ENCODE measurements at regions not wholly inside any gene's neighbourhood (a gene's known extent, or its start where the extent isn't known, plus 50 kb on each side); places are given as distances from the start of the nearest gene placed in this dataset.
A peak's percentile ranks its signal among the peaks of the same experiment; 100 is the strongest.
"Not testable (repeated sequence)": the region's sequence is repeated elsewhere in the genome, so short reads cannot be mapped to it uniquely, and the experiment has no call there.

GRCh38 chrX:149420566-149420965, 84.5 kb downstream of the IDS start:
- not testable (repeated sequence) for DNase-seq (ENCODE audit: low spot score)

- DNase-seq (ENCODE audit: low spot score) = no peak
Observed at GRCh38 chrX:149398027-149398426, 107.1 kb downstream of the IDS start.

- DNase-seq (ENCODE audit: low spot score) = no peak
Observed at GRCh38 chrX:149392921-149393320, 112.2 kb downstream of the IDS start.

- DNase-seq (ENCODE audit: low spot score) = no peak
Observed at GRCh38 chrX:149383852-149384251, 121.3 kb downstream of the IDS start.

GRCh38 chrX:149374751-149375150, 130.4 kb downstream of the IDS start:
- DNase-seq (ENCODE audit: low spot score) = peak; percentile 15

GRCh38 chrX:149372866-149373265, 132.2 kb downstream of the IDS start:
- no peak for DNase-seq (ENCODE audit: low spot score)

- no peak for DNase-seq (ENCODE audit: low spot score)
Observed at GRCh38 chrX:149371986-149372385, 133.1 kb downstream of the IDS start.

- DNase-seq (ENCODE audit: low spot score) = no peak
Observed at GRCh38 chrX:149370097-149370496, 135.0 kb downstream of the IDS start.

- DNase-seq (ENCODE audit: low spot score) = no peak
Observed at GRCh38 chrX:149365552-149365951, 139.6 kb downstream of the IDS start.

GRCh38 chrX:149365061-149365460, 140.0 kb downstream of the IDS start:
- no peak for DNase-seq (ENCODE audit: low spot score)

- no peak for DNase-seq (ENCODE audit: low spot score)
Observed at GRCh38 chrX:149363965-149364364, 141.1 kb downstream of the IDS start.

- DNase-seq (ENCODE audit: low spot score) = no peak
Observed at GRCh38 chrX:149346306-149346705, 158.8 kb downstream of the IDS start.

- no peak for DNase-seq (ENCODE audit: low spot score)
Observed at GRCh38 chrX:149322316-149322715, 182.8 kb downstream of the IDS start.

GRCh38 chrX:149313871-149314371, 191.2 kb downstream of the IDS start:
- DNase-seq (ENCODE audit: low spot score) = no peak

- no peak for DNase-seq (ENCODE audit: low spot score)
Observed at GRCh38 chrX:149312988-149313387, 192.1 kb downstream of the IDS start.

GRCh38 chrX:149312097-149312496, 193.0 kb downstream of the IDS start:
- no peak for DNase-seq (ENCODE audit: low spot score)

GRCh38 chrX:149302705-149303104, 202.4 kb downstream of the IDS start:
- no peak for DNase-seq (ENCODE audit: low spot score)

GRCh38 chrX:149298111-149298510, 207.0 kb downstream of the IDS start:
- DNase-seq (ENCODE audit: low spot score) = no peak

GRCh38 chrX:149296092-149296491, 209.0 kb downstream of the IDS start:
- DNase-seq (ENCODE audit: low spot score) = no peak

GRCh38 chrX:149286940-149287349, 218.2 kb downstream of the IDS start:
- peak; percentile 69 for DNase-seq (ENCODE audit: low spot score)

GRCh38 chrX:149284616-149285015, 220.5 kb downstream of the IDS start:
- DNase-seq (ENCODE audit: low spot score) = no peak

- no peak for DNase-seq (ENCODE audit: low spot score)
Observed at GRCh38 chrX:149283853-149284252, 221.3 kb downstream of the IDS start.

GRCh38 chrX:149282909-149283308, 222.2 kb downstream of the IDS start:
- no peak for DNase-seq (ENCODE audit: low spot score)

- DNase-seq (ENCODE audit: low spot score) = no peak
Observed at GRCh38 chrX:149280011-149280410, 225.1 kb downstream of the IDS start.

- no peak for DNase-seq (ENCODE audit: low spot score)
Observed at GRCh38 chrX:149275836-149276235, 229.3 kb downstream of the IDS start.

Data from activated CD4-positive, alpha-beta T cell treated with anti-CD3 and anti-CD28 coated beads, Interleukin-2, Interleukin-4, amounts not matched to agents 100 ng/mL and 50 ng/mL, durations not matched to agents 16 hours and 8 hours (primary cell).